HepG2 (cell line): ENCODE measurements at regions not wholly inside any gene's neighbourhood (a gene's known extent, or its start where the extent isn't known, plus 50 kb on each side); places are given as distances from the start of the nearest gene placed in this dataset.

Experiments
- ATAC-seq: fragments of 200-7000 bp; cut with Tn5 transposase; 3 replicates; pipeline ENCODE4 v1.9.1; 2020; ENCODE audit warnings: mild to moderate bottlenecking, moderate library complexity
- BruUV-seq: library from RNA; stranded (reverse); fragments of 400-500 nt; replicated peaks from 2 replicates; lab custom pipeline; 2021; lab: Mats Ljungman, UMichigan
- CTCF ChIA-PET: fragments of 300-600 bp; formaldehyde crosslinking; extraction: SDS; loops from one replicate; lab custom pipeline; 2021; ENCODE audit warnings: low total read pairs, inconsistent platforms, low intra/inter-chr PET ratio; lab: Yijun Ruan, JAX
- POLR2A ChIA-PET: fragments of 350-600 bp; sonication (Branson Sonifier 250); formaldehyde crosslinking; loops from one replicate; lab custom pipeline; 2020; ENCODE audit warnings: antibody characterized with exemption, inconsistent platforms; lab: Yijun Ruan, JAX
- DNase-seq: peaks from one replicate; pipeline ENCODE4 v3.0.0-alpha.2; 2015; ENCODE audit warnings: low spot score
- FAIRE-seq: peaks from 3 replicates; lab custom pipeline; 2011; peaks lifted over from hg19 to GRCh38; lab: Jason Lieb, UNC
- H2AFZ ChIP-seq: one replicate; pipeline ENCODE4 v1.6.1; 2011; ENCODE audit warnings: low read length, inconsistent platforms
- H3K27ac ChIP-seq: fragments of 300-600 bp; 3 replicates; pipeline ENCODE4 v1.8.0; 2011; ENCODE audit warnings: mixed run types, mild to moderate bottlenecking, mixed read lengths, low read length, inconsistent platforms; ENCODE audit not compliant: insufficient read depth; ENCODE audit errors: extremely low read length
- H3K27me3 ChIP-seq, 2 experiments: fragments of 200-600 bp in 1 of 2; 2 replicates in 1 of 2; 3 replicates in 1 of 2; pipeline versions ENCODE4 v1.6.0 to v1.8.0; 2011; ENCODE audit warnings: low read length in 2 of 2, mild to moderate bottlenecking in 2 of 2, moderate library complexity in 2 of 2, inconsistent platforms in 1 of 2; ENCODE audit not compliant: insufficient read depth in 2 of 2, control insufficient read depth in 1 of 2
- H3K36me3 ChIP-seq, 2 experiments: fragments of 200-600 bp in 1 of 2; replicated peaks in 1 of 2; 2 replicates in 1 of 2; 3 replicates in 1 of 2; pipeline versions ENCODE4 v1.5.1 to v1.8.0; 2011; ENCODE audit warnings: low read length in 2 of 2, inconsistent platforms in 1 of 2; ENCODE audit not compliant: insufficient read depth in 2 of 2, control insufficient read depth in 1 of 2
- H3K4me1 ChIP-seq: 2 replicates; pipeline ENCODE4 v1.5.1; 2012; ENCODE audit warnings: low read length, inconsistent platforms; ENCODE audit not compliant: insufficient read depth
- H3K4me2 ChIP-seq: 2 replicates; pipeline ENCODE4 v1.6.0; 2011; ENCODE audit warnings: low read depth, low read length, inconsistent platforms
- H3K4me3 ChIP-seq, 3 experiments: fragments of 200-600 bp in 1 of 3; sonication (generic), shearing (Covaris generic) in 1 of 3; replicated peaks in 1 of 3; 2 replicates each; pipeline ENCODE4 v1.5.1; 2011 to 2016; ENCODE audit warnings: low read length in 3 of 3, inconsistent platforms in 2 of 3, low read depth in 2 of 3, mild to moderate bottlenecking in 2 of 3, control low read depth in 1 of 3, mixed read lengths in 1 of 3; ENCODE audit not compliant: insufficient read depth in 1 of 3
- H3K79me2 ChIP-seq: one replicate; pipeline ENCODE4 v1.6.1; 2011; ENCODE audit warnings: low read length, inconsistent platforms; ENCODE audit not compliant: insufficient read depth
- H3K9ac ChIP-seq: 2 replicates; pipeline ENCODE4 v1.6.0; 2011; ENCODE audit warnings: mild to moderate bottlenecking, low read depth, low read length, inconsistent platforms; ENCODE audit not compliant: insufficient read depth
- H3K9me3 ChIP-seq: 2 replicates; pipeline ENCODE4 v1.5.1; 2012; ENCODE audit warnings: mild to moderate bottlenecking, low read length
- H4K20me1 ChIP-seq: 2 replicates; pipeline ENCODE4 v1.6.0; 2011; ENCODE audit warnings: inconsistent platforms, mild to moderate bottlenecking, low read length, moderate library complexity; ENCODE audit not compliant: insufficient read depth
- CSRNP2 ChIP-seq: sonication (generic); formaldehyde crosslinking; conservative IDR thresholded peaks from 2 replicates; pipeline ENCODE4 v1.8.0; 2022; ENCODE audit warnings: low read depth, missing genetic modification reagents
- DMAP1 ChIP-seq: IDR thresholded peaks from 2 replicates; pipeline ENCODE4 v1.6.1; 2016
- HHEX ChIP-seq: IDR thresholded peaks from 2 replicates; pipeline ENCODE4 v1.6.1; 2016; ENCODE audit warnings: control low read depth
- SALL1 ChIP-seq: sonication (generic); formaldehyde crosslinking; IDR thresholded peaks from 2 replicates; pipeline ENCODE4 v1.8.0; 2022; ENCODE audit warnings: mild to moderate bottlenecking, missing genetic modification reagents
- SNAI1 ChIP-seq: sonication (generic); formaldehyde crosslinking; IDR thresholded peaks from 2 replicates; pipeline ENCODE4 v1.5.0; 2020; ENCODE audit warnings: mild to moderate bottlenecking, missing genetic modification reagents, borderline replicate concordance
- ZBTB1 ChIP-seq: sonication (generic); formaldehyde crosslinking; IDR thresholded peaks from 2 replicates; pipeline ENCODE4 v1.4.0; 2020; ENCODE audit warnings: missing genetic modification reagents, borderline replicate concordance
- ZBTB40 ChIP-seq, 2 experiments: fragments of 450-650 bp in 1 of 2; sonication (generic) in 1 of 2; formaldehyde crosslinking in 1 of 2; IDR thresholded peaks; 2 replicates each; pipeline versions ENCODE4 v1.6.1 to v1.8.0; 2016 to 2022; ENCODE audit warnings: antibody characterized with exemption in 1 of 2, mild to moderate bottlenecking in 1 of 2, missing genetic modification reagents in 1 of 2
- ZNF10 ChIP-seq: sonication (generic); formaldehyde crosslinking; IDR thresholded peaks from 2 replicates; pipeline ENCODE4 v1.4.0; 2020; ENCODE audit warnings: mild to moderate bottlenecking, low read depth, missing genetic modification reagents, borderline replicate concordance
- ZNF780A ChIP-seq: sonication (generic); formaldehyde crosslinking; IDR thresholded peaks from 2 replicates; pipeline ENCODE4 v1.8.0; 2022; ENCODE audit warnings: mild to moderate bottlenecking, missing genetic modification reagents, moderate library complexity
- ZNF83 ChIP-seq: sonication (generic); formaldehyde crosslinking; IDR thresholded peaks from 2 replicates; pipeline ENCODE4 v1.4.0; 2020; ENCODE audit warnings: missing genetic modification reagents, mild to moderate bottlenecking, borderline replicate concordance
- WGBS: methylation state at CpG from one replicate; pipeline ENCODE4 v1.1.6; 2017; ENCODE audit warnings: low lambda C conversion rate; 5-methylcytosine and 5-hydroxymethylcytosine counted together
- in situ Hi-C: cut with HindIII; loops from 2 replicates; pipeline ENCODE4 v1.10.0; 2017; ENCODE audit warnings: low pct_unique_long_range_greater_than_20kb; ENCODE audit not compliant: extremely low pct_ligation_motif_present
- intact Hi-C: fragments of 100-400 bp; cut with micrococcal nuclease; formaldehyde crosslinking; loops from one replicate; pipeline ENCODE4 v1.10.0; 2022; ENCODE audit not compliant: unreplicated experiment

- no peak for TF ChIP-seq ZBTB1 (CRISPR knock-in tag)
- TF ChIP-seq ZNF780A (CRISPR knock-in tag) = no peak
- TF ChIP-seq DMAP1 (CRISPR knock-in tag) = no peak
- TF ChIP-seq ZNF83 = no peak
- no peak for TF ChIP-seq SALL1 (CRISPR knock-in tag)
These were observed 881.6 kb downstream of the PCDH7 start (continued) for GRCh38 chr4:31601793-31602192.

- H3K4me3 ChIP-seq = no peak overlapping the region
- no TSS peak for BruUV-seq
- H3K9ac ChIP-seq = no peak overlapping the region
- CTCF ChIA-PET = no interaction called here
- FAIRE-seq = no peak
- no peaks in the 10 kb centered on the region for H3K27me3 ChIP-seq
- POLR2A ChIA-PET = no interaction called here
- H3K36me3 ChIP-seq = no peaks in the 10 kb centered on the region
- no peaks in the 10 kb centered on the region for H3K4me1 ChIP-seq
- DNase-seq = no peak
- no peak overlapping the region for H3K27ac ChIP-seq
- no peak for ATAC-seq
- 0% methylated on average over 4 of the region's 7 CpGs for WGBS
- H3K79me2 ChIP-seq = no peaks in the 10 kb centered on the region
- intact Hi-C loops = no loop called here
- H3K4me2 ChIP-seq = no peak overlapping the region
- H2AFZ ChIP-seq = no peak overlapping the region
- in situ Hi-C loops = no loop called here
- peaks cover 20% of the 10 kb centered on the region for H3K9me3 ChIP-seq
- no peaks in the 10 kb centered on the region for H4K20me1 ChIP-seq
- TF ChIP-seq HHEX (CRISPR knock-in tag) (no peak), ZBTB40 (IDR thresholded peaks at IDR 0.05) (no peak), ZBTB40 (CRISPR knock-in tag; IDR thresholded peaks at IDR 0.05) (no peak), CSRNP2 (CRISPR knock-in tag) (no peak), SNAI1 (no peak), ZNF10 (CRISPR knock-in tag) (no peak)
These were observed 893.9 kb downstream of the PCDH7 start for GRCh38 chr4:31613946-31614623.
